MM.1S (cell line): ENCODE measurements at regions not wholly inside any gene's neighbourhood (a gene's known extent, or its start where the extent isn't known, plus 50 kb on each side); places are given as distances from the start of the nearest gene placed in this dataset.

Source experiments
- DNase-seq: peaks from one replicate; pipeline ENCODE4 v3.0.0-alpha.2; 2015
- H2AFZ ChIP-seq: fragments of 300-600 bp; sonication (generic); 2 replicates; pipeline ENCODE4 v1.6.0; 2016; ENCODE audit warnings: antibody characterized with exemption, low read length
- H3F3A ChIP-seq: fragments of 300-600 bp; sonication (generic); 2 replicates; pipeline ENCODE4 v1.6.1; 2016; ENCODE audit warnings: mild to moderate bottlenecking, antibody characterized with exemption, low read length, moderate library complexity, mixed read lengths; ENCODE audit not compliant: insufficient read depth
- H3K27ac ChIP-seq: fragments of 300-600 bp; sonication (generic); 2 replicates; pipeline ENCODE4 v1.5.1; 2016; ENCODE audit warnings: mild to moderate bottlenecking, low read length
- H3K27me3 ChIP-seq: fragments of 300-600 bp; sonication (generic); replicated peaks from 2 replicates; pipeline ENCODE4 v1.6.0; 2016; ENCODE audit warnings: low read length; ENCODE audit not compliant: insufficient read depth
- H3K36me3 ChIP-seq: fragments of 300-600 bp; sonication (generic); replicated peaks from 2 replicates; pipeline ENCODE4 v1.6.1; 2016; ENCODE audit warnings: mild to moderate bottlenecking, low read length, mixed read lengths; ENCODE audit not compliant: insufficient read depth
- H3K4me1 ChIP-seq: fragments of 300-600 bp; sonication (generic); 2 replicates; pipeline ENCODE4 v1.6.1; 2016; ENCODE audit warnings: low read length, mixed read lengths
- H3K4me2 ChIP-seq: fragments of 300-600 bp; sonication (generic); 2 replicates; pipeline ENCODE4 v1.6.0; 2016; ENCODE audit warnings: low read depth, low read length
- H3K4me3 ChIP-seq: fragments of 300-600 bp; sonication (generic); 2 replicates; pipeline ENCODE4 v1.5.1; 2016; ENCODE audit warnings: low read length, mixed read lengths
- H3K79me2 ChIP-seq: fragments of 300-600 bp; sonication (generic); 2 replicates; pipeline ENCODE4 v1.6.1; 2016; ENCODE audit warnings: mixed run types, low read length, mixed read lengths
- H3K9ac ChIP-seq: fragments of 300-600 bp; sonication (generic); 2 replicates; pipeline ENCODE4 v1.6.1; 2016; ENCODE audit warnings: low read length, mixed read lengths
- H3K9me2 ChIP-seq: fragments of 300-600 bp; sonication (generic); replicated peaks from 2 replicates; pipeline ENCODE4 v1.6.1; 2016; ENCODE audit warnings: mild to moderate bottlenecking, low read length, mixed read lengths; ENCODE audit not compliant: insufficient read depth
- H3K9me3 ChIP-seq: fragments of 300-600 bp; sonication (generic); replicated peaks from 2 replicates; pipeline ENCODE4 v1.6.1; 2016; ENCODE audit warnings: mild to moderate bottlenecking, low read length, mixed read lengths; ENCODE audit not compliant: insufficient read depth
- H4K20me1 ChIP-seq: fragments of 300-600 bp; sonication (generic); 2 replicates; pipeline ENCODE4 v1.6.1; 2016; ENCODE audit warnings: mild to moderate bottlenecking, low read length, moderate library complexity, mixed read lengths; ENCODE audit not compliant: insufficient read depth
- EZH2 ChIP-seq: fragments of 300-600 bp; sonication (generic); optimal IDR thresholded peaks from 2 replicates; pipeline ENCODE3; 2017; ENCODE audit warnings: low read depth, mild to moderate bottlenecking, antibody characterized with exemption, low read length, mixed read lengths
- EZH2phosphoT487 ChIP-seq: fragments of 300-600 bp; sonication (generic); IDR thresholded peaks from 2 replicates; pipeline ENCODE4 v1.6.1; 2018; ENCODE audit warnings: antibody characterized with exemption, low read length
- TF ChIP-seq, protein P1 (sequence below): fragments of 300-600 bp; sonication (generic); IDR thresholded peaks from 2 replicates; pipeline ENCODE4 v1.5.1; 2016; ENCODE audit warnings: antibody characterized with exemption, low read length, mixed read lengths

- Histone ChIP-seq H3K4me2 (no peak overlapping the region), H3K36me3 (no peaks in the 10 kb centered on the region), H3F3A (0 out of 2 replicates have a peak, but pooled peaks cover 4% of the 10 kb centered on the region), H3K9me2 (no peaks in the 10 kb centered on the region), H3K9me3 (no peaks in the 10 kb centered on the region), H4K20me1 (no peaks in the 10 kb centered on the region), H3K79me2 (no peaks in the 10 kb centered on the region), H3K9ac (no peak overlapping the region), H3K4me1 (peaks cover 13% of the 10 kb centered on the region), H3K27ac (no peak overlapping the region), H3K27me3 (no peaks in the 10 kb centered on the region), H3K4me3 (no peak overlapping the region), H2AFZ (no peak overlapping the region)
- no peak for DNase-seq
- TF ChIP-seq, protein P1, sequence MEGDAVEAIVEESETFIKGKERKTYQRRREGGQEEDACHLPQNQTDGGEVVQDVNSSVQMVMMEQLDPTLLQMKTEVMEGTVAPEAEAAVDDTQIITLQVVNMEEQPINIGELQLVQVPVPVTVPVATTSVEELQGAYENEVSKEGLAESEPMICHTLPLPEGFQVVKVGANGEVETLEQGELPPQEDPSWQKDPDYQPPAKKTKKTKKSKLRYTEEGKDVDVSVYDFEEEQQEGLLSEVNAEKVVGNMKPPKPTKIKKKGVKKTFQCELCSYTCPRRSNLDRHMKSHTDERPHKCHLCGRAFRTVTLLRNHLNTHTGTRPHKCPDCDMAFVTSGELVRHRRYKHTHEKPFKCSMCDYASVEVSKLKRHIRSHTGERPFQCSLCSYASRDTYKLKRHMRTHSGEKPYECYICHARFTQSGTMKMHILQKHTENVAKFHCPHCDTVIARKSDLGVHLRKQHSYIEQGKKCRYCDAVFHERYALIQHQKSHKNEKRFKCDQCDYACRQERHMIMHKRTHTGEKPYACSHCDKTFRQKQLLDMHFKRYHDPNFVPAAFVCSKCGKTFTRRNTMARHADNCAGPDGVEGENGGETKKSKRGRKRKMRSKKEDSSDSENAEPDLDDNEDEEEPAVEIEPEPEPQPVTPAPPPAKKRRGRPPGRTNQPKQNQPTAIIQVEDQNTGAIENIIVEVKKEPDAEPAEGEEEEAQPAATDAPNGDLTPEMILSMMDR, result no peak
- no peak for TF ChIP-seq EZH2
- no peak for TF ChIP-seq EZH2phosphoT487
These were observed 99.4 kb downstream of the APIP start for GRCh38 chr11:34816698-34817213.

GRCh38 chr11:34812905-34813576, 103.1 kb downstream of the APIP start:
- Histone ChIP-seq H3K9ac (no peak overlapping the region), H3K27ac (no peak overlapping the region), H3K4me1 (peaks cover 13% of the 10 kb centered on the region; the same call in 1 of the 2 replicates), H3K36me3 (no peaks in the 10 kb centered on the region), H3K4me2 (no peak overlapping the region), H3K27me3 (no peaks in the 10 kb centered on the region), H3K9me3 (no peaks in the 10 kb centered on the region), H3F3A (no peaks in the 10 kb centered on the region), H3K79me2 (no peaks in the 10 kb centered on the region), H3K4me3 (no peak overlapping the region), H4K20me1 (no peaks in the 10 kb centered on the region), H2AFZ (no peak overlapping the region), H3K9me2 (no peaks in the 10 kb centered on the region)
- no peak for TF ChIP-seq EZH2
- TF ChIP-seq, protein P1, result no peak
- TF ChIP-seq EZH2phosphoT487, result no peak
- no peak for DNase-seq

DNA sequence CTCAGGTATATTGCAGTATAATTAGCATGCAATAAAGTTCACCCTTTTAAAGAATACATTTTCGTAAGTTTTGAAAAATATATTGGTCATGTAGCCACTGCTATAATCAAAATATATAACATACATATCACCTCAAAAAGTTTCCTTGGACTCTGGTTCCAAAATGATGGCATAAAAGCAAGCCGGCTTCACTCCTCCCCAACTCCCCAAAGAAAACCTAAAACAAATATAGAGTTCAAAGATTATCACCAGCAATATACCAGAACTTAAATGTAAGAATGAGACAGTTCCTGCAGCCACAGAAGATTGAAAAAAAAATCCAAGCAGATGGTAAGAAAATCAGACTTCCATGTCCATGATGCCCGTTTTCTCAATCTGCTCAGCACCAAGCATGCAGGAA, 104.3 kb downstream of the APIP start:
- Histone ChIP-seq H3K9ac (no peak overlapping the region), H3K27ac (no peak overlapping the region), H3K4me3 (no peak overlapping the region), H3K4me1 (peaks cover 13% of the 10 kb centered on the region; the same call in 1 of the 2 replicates), H3K9me2 (no peaks in the 10 kb centered on the region), H3F3A (no peaks in the 10 kb centered on the region), H2AFZ (no peak overlapping the region), H3K27me3 (no peaks in the 10 kb centered on the region), H3K79me2 (no peaks in the 10 kb centered on the region), H4K20me1 (no peaks in the 10 kb centered on the region), H3K36me3 (no peaks in the 10 kb centered on the region), H3K4me2 (no peak overlapping the region), H3K9me3 (no peaks in the 10 kb centered on the region)
- TF ChIP-seq EZH2, result no peak
- DNase-seq, result no peak

GRCh38 chr11:34810107-34810562, 106.0 kb downstream of the APIP start:
- TF ChIP-seq, protein P1, result no peak
- DNase-seq, result no peak
- Histone ChIP-seq H3K9ac (no peak overlapping the region), H3K4me3 (no peak overlapping the region), H3K9me2 (no peaks in the 10 kb centered on the region), H3K9me3 (no peaks in the 10 kb centered on the region), H3K27me3 (no peaks in the 10 kb centered on the region), H3F3A (no peaks in the 10 kb centered on the region), H3K4me1 (peaks cover 13% of the 10 kb centered on the region; the same call in 1 of the 2 replicates), H3K79me2 (no peaks in the 10 kb centered on the region), H3K36me3 (no peaks in the 10 kb centered on the region), H3K27ac (no peak overlapping the region), H2AFZ (no peak overlapping the region), H4K20me1 (no peaks in the 10 kb centered on the region), H3K4me2 (no peak overlapping the region)
